ENCODE measurements at regions not wholly inside any gene's neighbourhood (a gene's known extent, or its start where the extent isn't known, plus 50 kb on each side); places are given as distances from the start of the nearest gene placed in this dataset.

DNA sequence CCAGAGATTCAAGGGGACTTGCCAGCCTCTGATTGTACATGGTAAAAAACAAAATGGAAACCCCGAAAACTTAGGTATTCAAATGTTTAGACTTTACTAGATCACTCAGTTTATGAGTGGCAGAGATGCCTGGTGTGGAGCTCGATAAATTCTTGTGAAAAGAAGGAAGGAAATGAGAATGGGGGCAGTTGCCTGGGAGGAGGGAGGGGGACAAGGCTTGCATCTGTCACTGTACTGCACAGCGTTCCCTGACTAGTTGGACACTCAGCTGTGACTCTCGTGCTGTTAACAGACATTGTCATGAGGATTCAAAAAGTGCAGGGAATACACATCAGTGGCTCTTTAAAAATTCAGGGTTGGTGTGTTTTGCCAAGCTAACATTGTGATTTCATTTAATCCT, 232.9 kb downstream of the ZIC5 start:
- intact Hi-C loops (cut with DNase I): no loop called here
- Histone ChIP-seq H3K9me3 (no peaks in the 10 kb centered on the region), H3K27ac (no peak overlapping the region), H3K27me3 (no peaks in the 10 kb centered on the region), H3K4me3 (no peak overlapping the region), H3K36me3 (no peaks in the 10 kb centered on the region), H3K4me1 (no peaks in the 10 kb centered on the region)
- ATAC-seq (no peak), DNase-seq (no peak)
- TF ChIP-seq, protein P1, sequence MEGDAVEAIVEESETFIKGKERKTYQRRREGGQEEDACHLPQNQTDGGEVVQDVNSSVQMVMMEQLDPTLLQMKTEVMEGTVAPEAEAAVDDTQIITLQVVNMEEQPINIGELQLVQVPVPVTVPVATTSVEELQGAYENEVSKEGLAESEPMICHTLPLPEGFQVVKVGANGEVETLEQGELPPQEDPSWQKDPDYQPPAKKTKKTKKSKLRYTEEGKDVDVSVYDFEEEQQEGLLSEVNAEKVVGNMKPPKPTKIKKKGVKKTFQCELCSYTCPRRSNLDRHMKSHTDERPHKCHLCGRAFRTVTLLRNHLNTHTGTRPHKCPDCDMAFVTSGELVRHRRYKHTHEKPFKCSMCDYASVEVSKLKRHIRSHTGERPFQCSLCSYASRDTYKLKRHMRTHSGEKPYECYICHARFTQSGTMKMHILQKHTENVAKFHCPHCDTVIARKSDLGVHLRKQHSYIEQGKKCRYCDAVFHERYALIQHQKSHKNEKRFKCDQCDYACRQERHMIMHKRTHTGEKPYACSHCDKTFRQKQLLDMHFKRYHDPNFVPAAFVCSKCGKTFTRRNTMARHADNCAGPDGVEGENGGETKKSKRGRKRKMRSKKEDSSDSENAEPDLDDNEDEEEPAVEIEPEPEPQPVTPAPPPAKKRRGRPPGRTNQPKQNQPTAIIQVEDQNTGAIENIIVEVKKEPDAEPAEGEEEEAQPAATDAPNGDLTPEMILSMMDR (IDR thresholded peaks at IDR 0.05): no peak

DNA sequence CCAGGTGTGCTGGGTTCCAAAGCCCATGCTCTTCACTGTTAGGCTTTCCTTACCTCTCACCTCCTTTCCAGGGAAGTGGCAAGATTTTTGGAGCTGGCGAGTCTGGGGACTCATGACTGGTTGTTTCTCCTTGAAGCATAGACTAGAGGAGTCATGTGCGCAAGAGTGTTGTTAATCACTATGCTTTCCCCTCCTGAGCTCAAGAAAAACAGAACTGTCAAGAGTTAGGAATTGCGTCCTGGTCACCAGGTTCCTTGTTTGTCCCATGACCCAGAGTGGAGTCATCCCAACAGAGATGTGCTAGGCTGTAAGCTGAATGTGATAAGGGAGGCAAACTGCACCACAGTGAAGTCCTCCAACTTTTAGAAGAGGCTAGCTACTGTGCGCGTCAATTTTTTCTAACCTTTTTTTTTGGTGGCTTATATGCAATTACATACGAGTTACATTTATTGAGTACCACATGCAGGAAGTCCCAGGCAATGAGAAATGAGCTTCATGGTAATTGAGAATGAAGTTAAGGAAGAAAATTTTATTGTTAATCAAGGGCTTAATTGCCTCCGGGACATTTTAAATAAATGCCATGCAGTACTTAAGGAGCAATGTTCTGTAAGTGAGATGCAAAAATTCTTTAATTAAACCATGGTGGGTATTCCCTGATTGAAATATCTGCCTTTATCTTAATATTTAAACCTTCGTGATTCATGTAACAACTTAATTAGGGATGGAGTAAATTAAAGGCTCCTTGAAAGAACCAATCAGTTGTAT, 233.9 kb downstream of the ZIC5 start:
- no peak for ATAC-seq
- H3K27me3 ChIP-seq: no peaks in the 10 kb centered on the region
- TF ChIP-seq, protein P1 (IDR thresholded peaks at IDR 0.05): no peak

DNA sequence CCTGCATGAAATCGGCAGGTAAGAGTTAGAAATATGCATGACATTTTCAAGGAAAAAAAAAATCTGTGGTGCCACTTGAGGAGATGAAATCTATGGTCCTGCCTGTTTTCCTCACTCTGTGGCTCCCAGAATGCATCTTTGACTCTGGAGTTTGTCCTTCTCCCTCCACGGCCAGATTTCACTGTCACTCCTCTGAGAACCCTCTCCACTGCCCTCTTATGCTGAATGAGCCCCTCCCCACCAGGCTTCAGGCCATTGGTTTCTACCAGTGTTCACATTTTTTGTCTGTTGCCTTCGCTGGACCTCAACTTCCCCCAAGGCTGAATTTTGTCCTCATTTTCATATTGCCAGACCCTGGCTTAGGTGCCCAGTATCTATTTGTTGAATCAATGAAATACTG, 235.0 kb downstream of the ZIC5 start:
- ATAC-seq (no peak), DNase-seq (no peak)
- intact Hi-C loops (cut with DNase I): no loop called here
- TF ChIP-seq, protein P1 (IDR thresholded peaks at IDR 0.05): no peak
- no peak overlapping the region for H3K4me3 ChIP-seq
- H3K27me3 ChIP-seq: no peaks in the 10 kb centered on the region
- H3K36me3 ChIP-seq: no peaks in the 10 kb centered on the region
- H3K9me3 ChIP-seq: no peaks in the 10 kb centered on the region
- no peak overlapping the region for H3K27ac ChIP-seq
- no peaks in the 10 kb centered on the region for H3K4me1 ChIP-seq

More for the DNA sequence above, 233.9 kb downstream of the ZIC5 start:
- Histone ChIP-seq H3K27ac (no peak overlapping the region), H3K4me3 (no peak overlapping the region), H3K4me1 (no peaks in the 10 kb centered on the region), H3K36me3 (no peaks in the 10 kb centered on the region), H3K9me3 (no peaks in the 10 kb centered on the region)
- no peak for DNase-seq
- intact Hi-C loops (cut with DNase I): no loop called here

- Histone ChIP-seq H3K27me3 (no peaks in the 10 kb centered on the region), H3K4me3 (no peak overlapping the region), H3K27ac (no peak overlapping the region), H3K9me3 (no peaks in the 10 kb centered on the region), H3K4me1 (no peaks in the 10 kb centered on the region), H3K36me3 (no peaks in the 10 kb centered on the region)
- intact Hi-C loops (cut with DNase I): no loop called here
- ATAC-seq: no peak
- TF ChIP-seq, protein P1 (IDR thresholded peaks at IDR 0.05): no peak
- DNase-seq: no peak
These were observed 232.9 kb downstream of the TM9SF2 start for GRCh38 chr13:99734013-99734693.

- TF ChIP-seq, protein P1 (IDR thresholded peaks at IDR 0.05): no peak
- Histone ChIP-seq H3K9me3 (no peaks in the 10 kb centered on the region), H3K27me3 (no peaks in the 10 kb centered on the region), H3K27ac (no peak overlapping the region), H3K4me3 (no peak overlapping the region), H3K4me1 (no peaks in the 10 kb centered on the region), H3K36me3 (no peaks in the 10 kb centered on the region)
- ATAC-seq: no peak
- intact Hi-C loops (cut with DNase I): no loop called here
- no peak for DNase-seq
These were observed 232.1 kb downstream of the TM9SF2 start for GRCh38 chr13:99733346-99733745.

Data from left lung (tissue), 4 donors.